ENCODE measurements at regions not wholly inside any gene's neighbourhood (a gene's known extent, or its start where the extent isn't known, plus 50 kb on each side); places are given as distances from the start of the nearest gene placed in this dataset.

- no peak for DNase-seq (ENCODE audit: low read depth)
- no peak for TF ChIP-seq MYC (IDR thresholded peaks at IDR 0.05; ENCODE audit: low read depth, low read length)
- TF ChIP-seq MAX (IDR thresholded peaks at IDR 0.05; ENCODE audit: low read depth, low read length), result no peak
- TF ChIP-seq CTCF (IDR thresholded peaks at IDR 0.05; ENCODE audit: low read depth, low read length), result no peak
- TF ChIP-seq POLR2A (IDR thresholded peaks at IDR 0.05; ENCODE audit: extremely low read depth, insufficient read length), result no peak
- H3K4me3 ChIP-seq (ENCODE audit: low read depth, low read length), result no peak overlapping the region
Observed at GRCh38 chr16:9526791-9527190, 435.3 kb downstream of the HAPSTR1 start.

GRCh38 chr16:9527976-9528375 lies 436.5 kb downstream of the HAPSTR1 start:
- TF ChIP-seq MAX (IDR thresholded peaks at IDR 0.05; ENCODE audit: low read depth, low read length) (no peak), POLR2A (IDR thresholded peaks at IDR 0.05; ENCODE audit: extremely low read depth, insufficient read length) (no peak), CTCF (IDR thresholded peaks at IDR 0.05; ENCODE audit: low read depth, low read length) (no peak)
- DNase-seq (ENCODE audit: low read depth), result no peak
- no peak overlapping the region for H3K4me3 ChIP-seq (ENCODE audit: low read depth, low read length)

GRCh38 chr16:9528511-9529079 lies 437.2 kb downstream of the HAPSTR1 start:
- TF ChIP-seq POLR2A (IDR thresholded peaks at IDR 0.05; ENCODE audit: extremely low read depth, insufficient read length), result no peak
- no peak for TF ChIP-seq MYC (IDR thresholded peaks at IDR 0.05; ENCODE audit: low read depth, low read length)
- TF ChIP-seq CTCF (IDR thresholded peaks at IDR 0.05; ENCODE audit: low read depth, low read length), result no peak
- no peak overlapping the region for H3K4me3 ChIP-seq (ENCODE audit: low read depth, low read length)
- DNase-seq (ENCODE audit: low read depth), result no peak

GRCh38 chr16:9533042-9533441 lies 441.6 kb downstream of the HAPSTR1 start:
- TF ChIP-seq POLR2A (IDR thresholded peaks at IDR 0.05; ENCODE audit: extremely low read depth, insufficient read length), result no peak
- DNase-seq (ENCODE audit: low read depth), result no peak
- H3K4me3 ChIP-seq (ENCODE audit: low read depth, low read length), result no peak overlapping the region

- no peak for TF ChIP-seq CTCF (IDR thresholded peaks at IDR 0.05; ENCODE audit: low read depth, low read length)
- TF ChIP-seq POLR2A (IDR thresholded peaks at IDR 0.05; ENCODE audit: extremely low read depth, insufficient read length), result no peak
- no peak for TF ChIP-seq MYC (IDR thresholded peaks at IDR 0.05; ENCODE audit: low read depth, low read length)
- no peak for TF ChIP-seq MAX (IDR thresholded peaks at IDR 0.05; ENCODE audit: low read depth, low read length)
- H3K4me3 ChIP-seq (ENCODE audit: low read depth, low read length), result no peak overlapping the region
- DNase-seq (ENCODE audit: low read depth), result no peak
Observed at GRCh38 chr16:9534759-9535158, 443.3 kb downstream of the HAPSTR1 start.

- TF ChIP-seq MAX (IDR thresholded peaks at IDR 0.05; ENCODE audit: low read depth, low read length) (no peak), CTCF (IDR thresholded peaks at IDR 0.05; ENCODE audit: low read depth, low read length) (no peak), POLR2A (IDR thresholded peaks at IDR 0.05; ENCODE audit: extremely low read depth, insufficient read length) (no peak), MYC (IDR thresholded peaks at IDR 0.05; ENCODE audit: low read depth, low read length) (no peak)
- no peak for DNase-seq (ENCODE audit: low read depth)
- no peak overlapping the region for H3K4me3 ChIP-seq (ENCODE audit: low read depth, low read length)
Observed at GRCh38 chr16:9536905-9537304, 445.5 kb downstream of the HAPSTR1 start.

Data from NB4 (cell line).